T-helper 1 cell (primary cell): ENCODE measurements at regions not wholly inside any gene's neighbourhood (a gene's known extent, or its start where the extent isn't known, plus 50 kb on each side); places are given as distances from the start of the nearest gene placed in this dataset.

Source experiments
- DNase-seq, 5 donors: peaks; one replicate each; pipeline ENCODE4 v3.0.0-alpha.2; 2012 to 2020

- DNase-seq, result no peak
Observed at GRCh38 chr2:145090841-145091761, 571.2 kb upstream of the ZEB2 start.

- DNase-seq, result no peak
Observed at GRCh38 chr2:145088756-145089155, 568.8 kb upstream of the ZEB2 start.

- no peak for DNase-seq
Observed at GRCh38 chr2:145086910-145087309, 567.0 kb upstream of the ZEB2 start.

- no peak for DNase-seq
Observed at GRCh38 chr2:145085612-145086011, 565.7 kb upstream of the ZEB2 start.

GRCh38 chr2:145080426-145080825 is 560.5 kb upstream of the ZEB2 start:
- DNase-seq, result no peak

GRCh38 chr2:145079641-145080040 is 559.7 kb upstream of the ZEB2 start:
- no peak for DNase-seq

GRCh38 chr2:145078923-145079322 is 559.0 kb upstream of the ZEB2 start:
- DNase-seq, result no peak

GRCh38 chr2:145076085-145076484 is 556.2 kb upstream of the ZEB2 start:
- DNase-seq, result no peak

GRCh38 chr2:145075454-145076062 is 555.6 kb upstream of the ZEB2 start:
- DNase-seq, result no peak

- no peak for DNase-seq
Observed at GRCh38 chr2:145070703-145071102, 550.8 kb upstream of the ZEB2 start.

GRCh38 chr2:145068509-145068908 is 548.6 kb upstream of the ZEB2 start:
- no peak for DNase-seq

- DNase-seq, result no peak
Observed at GRCh38 chr2:145067549-145068030, 547.7 kb upstream of the ZEB2 start.

- DNase-seq, result no peak
Observed at GRCh38 chr2:145066856-145067548, 547.1 kb upstream of the ZEB2 start.

GRCh38 chr2:145066151-145066661 is 546.3 kb upstream of the ZEB2 start:
- no peak for DNase-seq

- DNase-seq, result no peak
Observed at GRCh38 chr2:145065342-145065741, 545.4 kb upstream of the ZEB2 start.

GRCh38 chr2:145064511-145064910 is 544.6 kb upstream of the ZEB2 start:
- no peak for DNase-seq

GRCh38 chr2:145060876-145061275 is 541.0 kb upstream of the ZEB2 start:
- no peak for DNase-seq

GRCh38 chr2:145059914-145060313 is 540.0 kb upstream of the ZEB2 start:
- DNase-seq, result no peak

GRCh38 chr2:145059343-145059742 is 539.4 kb upstream of the ZEB2 start:
- no peak for DNase-seq

GRCh38 chr2:145058457-145058856 is 538.5 kb upstream of the ZEB2 start:
- no peak for DNase-seq

GRCh38 chr2:145055651-145056050 is 535.7 kb upstream of the ZEB2 start:
- no peak for DNase-seq

- no peak for DNase-seq
Observed at GRCh38 chr2:145050134-145050533, 530.2 kb upstream of the ZEB2 start.

- DNase-seq, result no peak
Observed at GRCh38 chr2:145049475-145049874, 529.6 kb upstream of the ZEB2 start.
